ENCODE measurements at regions not wholly inside any gene's neighbourhood (a gene's known extent, or its start where the extent isn't known, plus 50 kb on each side); places are given as distances from the start of the nearest gene placed in this dataset.

DNA sequence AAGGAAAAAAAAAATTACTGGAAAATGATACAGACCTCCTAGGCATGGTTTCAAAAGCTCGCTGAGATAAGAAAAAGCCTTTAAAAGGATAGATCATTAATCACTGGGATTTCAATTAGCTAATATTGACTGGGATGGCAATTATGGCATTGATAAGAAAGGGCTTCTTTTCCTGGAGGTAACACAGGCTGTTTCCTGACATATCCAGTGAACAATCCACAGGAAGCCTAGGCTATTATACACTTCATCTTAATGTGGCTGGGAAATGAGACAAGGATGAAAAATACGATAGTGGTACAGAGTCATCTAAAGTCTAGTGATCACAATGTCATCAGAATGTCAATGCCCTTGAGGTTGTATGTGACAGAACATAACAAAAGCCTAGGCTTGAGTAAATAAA, 1579.3 kb downstream of the C4orf33 start:
- intact Hi-C loops (cut with micrococcal nuclease): no loop called here
- H3K27ac ChIP-seq (replicated peaks): no peak overlapping the region
- H3K27me3 ChIP-seq (ENCODE audit: low read depth): no peaks in the 10 kb centered on the region
- H3K36me3 ChIP-seq: no peaks in the 10 kb centered on the region
- H3K4me1 ChIP-seq: no peaks in the 10 kb centered on the region
- DNase-seq: no peak
- no peaks in the 10 kb centered on the region for H3K9me3 ChIP-seq (replicated peaks)
- TF ChIP-seq, protein P1, sequence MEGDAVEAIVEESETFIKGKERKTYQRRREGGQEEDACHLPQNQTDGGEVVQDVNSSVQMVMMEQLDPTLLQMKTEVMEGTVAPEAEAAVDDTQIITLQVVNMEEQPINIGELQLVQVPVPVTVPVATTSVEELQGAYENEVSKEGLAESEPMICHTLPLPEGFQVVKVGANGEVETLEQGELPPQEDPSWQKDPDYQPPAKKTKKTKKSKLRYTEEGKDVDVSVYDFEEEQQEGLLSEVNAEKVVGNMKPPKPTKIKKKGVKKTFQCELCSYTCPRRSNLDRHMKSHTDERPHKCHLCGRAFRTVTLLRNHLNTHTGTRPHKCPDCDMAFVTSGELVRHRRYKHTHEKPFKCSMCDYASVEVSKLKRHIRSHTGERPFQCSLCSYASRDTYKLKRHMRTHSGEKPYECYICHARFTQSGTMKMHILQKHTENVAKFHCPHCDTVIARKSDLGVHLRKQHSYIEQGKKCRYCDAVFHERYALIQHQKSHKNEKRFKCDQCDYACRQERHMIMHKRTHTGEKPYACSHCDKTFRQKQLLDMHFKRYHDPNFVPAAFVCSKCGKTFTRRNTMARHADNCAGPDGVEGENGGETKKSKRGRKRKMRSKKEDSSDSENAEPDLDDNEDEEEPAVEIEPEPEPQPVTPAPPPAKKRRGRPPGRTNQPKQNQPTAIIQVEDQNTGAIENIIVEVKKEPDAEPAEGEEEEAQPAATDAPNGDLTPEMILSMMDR (IDR thresholded peaks at IDR 0.05; ENCODE audit: borderline replicate concordance): no peak
- no peak overlapping the region for H3K4me3 ChIP-seq

DNA sequence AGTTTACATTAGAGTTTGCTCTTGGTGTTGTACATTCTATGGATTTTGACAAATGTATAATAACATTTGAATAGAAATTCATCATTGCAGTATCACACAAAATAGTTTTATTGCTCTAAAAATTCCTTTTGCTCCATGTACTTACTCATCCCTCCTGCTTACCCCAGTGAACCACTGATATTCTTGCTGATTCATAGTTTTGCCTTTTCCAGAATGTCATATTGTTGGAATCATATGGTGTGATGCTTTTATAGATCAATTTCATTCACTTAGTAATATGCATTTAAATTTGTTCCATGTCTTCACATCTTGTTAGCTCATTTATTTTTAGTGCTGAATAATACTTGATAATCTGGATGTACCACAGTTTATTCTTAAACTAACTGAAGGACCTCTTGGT, 1593.2 kb downstream of the C4orf33 start:
- Histone ChIP-seq H3K36me3 (no peaks in the 10 kb centered on the region), H3K4me3 (no peak overlapping the region), H3K4me1 (no peaks in the 10 kb centered on the region), H3K27me3 (ENCODE audit: low read depth) (no peaks in the 10 kb centered on the region), H3K27ac (replicated peaks) (no peak overlapping the region), H3K9me3 (replicated peaks) (peaks cover 11% of the 10 kb centered on the region)
- intact Hi-C loops (cut with micrococcal nuclease): no loop called here
- no peak for DNase-seq
- TF ChIP-seq, protein P1 (IDR thresholded peaks at IDR 0.05; ENCODE audit: borderline replicate concordance): no peak

DNA sequence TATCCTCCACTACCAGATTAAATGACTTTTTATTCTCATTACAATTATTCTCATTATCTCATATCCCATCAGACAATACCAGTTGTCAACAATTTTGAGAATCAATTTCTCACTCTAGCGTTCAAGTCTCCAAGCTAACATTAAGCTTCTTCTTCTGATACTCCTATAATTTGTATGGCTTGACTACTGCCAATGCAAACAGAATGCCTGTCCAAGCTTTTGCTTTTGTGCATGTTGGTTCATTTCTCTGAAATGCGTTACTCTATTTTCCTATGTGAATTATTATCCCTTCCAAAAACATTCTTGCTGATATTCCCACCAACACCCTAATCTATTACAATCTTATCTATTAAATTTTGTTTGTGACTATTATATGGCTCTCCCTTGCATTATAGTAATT, 1602.3 kb downstream of the C4orf33 start:
- H3K36me3 ChIP-seq: no peaks in the 10 kb centered on the region
- H3K9me3 ChIP-seq (replicated peaks): no peaks in the 10 kb centered on the region
- H3K4me3 ChIP-seq: no peak overlapping the region
- DNase-seq: no peak
- no peak overlapping the region for H3K27ac ChIP-seq (replicated peaks)
- intact Hi-C loops (cut with micrococcal nuclease): no loop called here
- no peaks in the 10 kb centered on the region for H3K4me1 ChIP-seq
- no peaks in the 10 kb centered on the region for H3K27me3 ChIP-seq (ENCODE audit: low read depth)
- TF ChIP-seq, protein P1 (IDR thresholded peaks at IDR 0.05; ENCODE audit: borderline replicate concordance): no peak

DNA sequence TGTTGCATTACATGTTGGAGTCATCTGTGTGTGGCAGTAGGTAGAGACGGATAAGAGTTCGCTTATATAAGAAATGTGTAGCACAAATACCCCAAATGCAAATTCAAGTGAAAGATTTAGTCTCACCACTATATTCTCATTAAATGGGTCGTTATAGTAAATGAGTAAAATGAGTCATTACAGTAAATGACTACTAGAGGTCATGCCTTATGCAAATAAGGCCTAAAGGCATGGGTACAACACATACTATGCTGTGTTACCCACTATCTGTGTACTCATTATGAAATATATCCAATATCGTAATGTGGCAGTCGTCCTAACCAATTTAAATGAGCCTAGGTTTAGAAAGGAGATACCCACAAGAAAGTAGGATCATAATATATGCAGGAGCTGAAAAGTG, 1603.1 kb downstream of the C4orf33 start:
- TF ChIP-seq, protein P1 (IDR thresholded peaks at IDR 0.05; ENCODE audit: borderline replicate concordance): no peak
- Histone ChIP-seq H3K4me1 (no peaks in the 10 kb centered on the region), H3K9me3 (replicated peaks) (no peaks in the 10 kb centered on the region), H3K27me3 (ENCODE audit: low read depth) (no peaks in the 10 kb centered on the region), H3K36me3 (no peaks in the 10 kb centered on the region), H3K27ac (replicated peaks) (no peak overlapping the region), H3K4me3 (no peak overlapping the region)
- DNase-seq: no peak
- intact Hi-C loops (cut with micrococcal nuclease): no loop called here

DNA sequence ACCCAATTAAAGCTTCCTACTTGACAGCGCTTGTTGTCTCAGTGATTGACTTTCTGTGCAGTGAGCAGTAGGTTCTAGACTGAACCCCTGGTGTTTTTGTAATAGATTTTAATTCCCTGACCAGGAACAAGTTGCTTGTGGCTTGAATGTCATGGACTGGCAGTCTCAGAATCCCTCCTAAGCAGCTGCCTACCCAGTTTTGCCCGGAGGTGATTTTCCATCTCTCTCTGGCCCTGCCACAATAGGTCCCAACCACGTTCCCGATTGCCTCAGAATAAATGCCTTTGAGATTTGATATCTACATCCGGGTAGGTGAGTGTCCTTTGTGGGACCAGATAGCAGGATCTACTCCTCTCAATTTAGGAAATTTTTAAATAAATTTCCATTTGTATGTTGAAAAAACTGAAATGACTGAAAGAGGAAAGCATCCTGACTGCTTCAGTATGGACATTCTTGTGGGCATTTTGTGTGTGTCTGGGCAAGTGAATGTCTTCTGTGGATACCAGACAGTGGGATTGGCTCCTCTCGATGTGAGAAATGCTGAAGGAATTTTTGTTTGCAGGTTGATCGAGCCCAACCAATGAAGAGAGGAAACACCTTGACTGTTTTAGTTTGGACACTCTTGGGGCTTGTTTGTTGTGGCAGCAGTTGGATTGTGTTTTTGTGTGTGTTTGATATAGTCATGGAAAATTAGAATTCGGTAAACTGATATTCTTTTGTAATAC, 1607.4 kb downstream of the C4orf33 start:
- H3K9me3 ChIP-seq (replicated peaks): no peaks in the 10 kb centered on the region
- intact Hi-C loops (cut with micrococcal nuclease): no loop called here
- no peaks in the 10 kb centered on the region for H3K36me3 ChIP-seq
- H3K27me3 ChIP-seq (ENCODE audit: low read depth): no peaks in the 10 kb centered on the region
- no peak overlapping the region for H3K27ac ChIP-seq (replicated peaks)
- H3K4me1 ChIP-seq: no peaks in the 10 kb centered on the region
- DNase-seq: no peak
- no peak overlapping the region for H3K4me3 ChIP-seq
- TF ChIP-seq, protein P1 (IDR thresholded peaks at IDR 0.05; ENCODE audit: borderline replicate concordance): no peak

Data from left ventricle myocardium inferior (tissue), 1 donor.